Right lobe of liver (tissue), 4 donors: ENCODE measurements at regions not wholly inside any gene's neighbourhood (a gene's known extent, or its start where the extent isn't known, plus 50 kb on each side); places are given as distances from the start of the nearest gene placed in this dataset.

Experiments used
- CTCF ChIP-seq, 4 donors: fragments of 200-600 bp in 3 of 4; fragments of 450-650 bp in 1 of 4; IDR thresholded peaks; one replicate each; pipeline versions ENCODE4 v1.5.1 to v1.8.0; 2016 to 2022; ENCODE audit warnings: antibody characterized with exemption in 4 of 4, mild to moderate bottlenecking in 2 of 4
- POLR2A ChIP-seq: fragments of 450-650 bp; IDR thresholded peaks from one replicate; pipeline ENCODE4 v1.6.1; 2017; ENCODE audit warnings: antibody characterized with exemption, mild to moderate bottlenecking
- donor health status: DM: no; HTN: no; CAD: no.
- donor health status: DM: no; HTN: no; CAD: no.
- donor health status: DM: no; HTN: yes; CAD: no.

GRCh38 chr1:94621802-94622201 is 80.2 kb upstream of the F3 start:
- TF ChIP-seq POLR2A (no peak), CTCF (IDR thresholded peaks at IDR 0.05) (no peak)
